ENCODE measurements at regions not wholly inside any gene's neighbourhood (a gene's known extent, or its start where the extent isn't known, plus 50 kb on each side); places are given as distances from the start of the nearest gene placed in this dataset.

GRCh38 chrX:6279277-6279909 lies 50.7 kb upstream of the NLGN4X start:
- TF ChIP-seq CTCF (IDR thresholded peaks at IDR 0.05) (no peak), POLR2AphosphoS5 (IDR thresholded peaks at IDR 0.05) (no peak), POLR2A (IDR thresholded peaks at IDR 0.05) (no peak)
